ENCODE measurements at regions not wholly inside any gene's neighbourhood (a gene's known extent, or its start where the extent isn't known, plus 50 kb on each side); places are given as distances from the start of the nearest gene placed in this dataset.

- intact Hi-C loops (cut with DNase I) = no loop called here
- DNase-seq (no peak), ATAC-seq (no peak)
- Histone ChIP-seq H3K36me3 (no peaks in the 10 kb centered on the region), H3K27me3 (peaks cover 0 to 12% of the 10 kb centered on the region in 2 donors), H3K4me3 (no peak overlapping the region), H3K27ac (no peak overlapping the region), H3K9me3 (no peaks in the 10 kb centered on the region), H3K4me1 (no peaks in the 10 kb centered on the region)
- TF ChIP-seq CTCF (IDR thresholded peaks at IDR 0.05) = no peak
Measured at GRCh38 chr7:35520810-35521625, 173.9 kb downstream of the HERPUD2 start.

- TF ChIP-seq CTCF (IDR thresholded peaks at IDR 0.05) = peak; percentile 86 to 91
- Histone ChIP-seq H3K4me3 (no peak overlapping the region), H3K27me3 (peaks cover 0 to 12% of the 10 kb centered on the region in 2 donors), H3K9me3 (no peaks in the 10 kb centered on the region), H3K27ac (no peak overlapping the region), H3K4me1 (no peaks in the 10 kb centered on the region), H3K36me3 (no peaks in the 10 kb centered on the region)
- peak; percentile 97 for ATAC-seq
- peak in 3 of 4 donors; percentile 43 to 83 (median 73) for DNase-seq
- intact Hi-C loops (cut with DNase I) = loop anchor here in 1 of 2 donors (10.0 kb wide), 1 partner anchor 95 kb away; no protein-coding TSS in a partner anchor
Measured at GRCh38 chr7:35519971-35520809, 174.7 kb downstream of the HERPUD2 start.

- TF ChIP-seq CTCF (IDR thresholded peaks at IDR 0.05) = no peak
- Histone ChIP-seq H3K27ac (no peak overlapping the region), H3K4me3 (no peak overlapping the region), H3K27me3 (peaks cover 0 to 12% of the 10 kb centered on the region in 2 donors), H3K36me3 (no peaks in the 10 kb centered on the region), H3K9me3 (no peaks in the 10 kb centered on the region), H3K4me1 (no peaks in the 10 kb centered on the region)
- intact Hi-C loops (cut with DNase I) = loop anchor here in 1 of 2 donors (10.0 kb wide), 1 partner anchor 94 kb away; no protein-coding TSS in a partner anchor
- DNase-seq = no peak
- no peak for ATAC-seq
Measured at GRCh38 chr7:35518767-35519166, 176.2 kb downstream of the HERPUD2 start.

GRCh38 chr7:35516498-35516897, 178.4 kb downstream of the HERPUD2 start:
- no peaks in the 10 kb centered on the region for H3K4me1 ChIP-seq
- TF ChIP-seq CTCF (IDR thresholded peaks at IDR 0.05) = no peak
- H3K9me3 ChIP-seq = no peaks in the 10 kb centered on the region
- intact Hi-C loops (cut with DNase I) = loop anchor here in 1 of 2 donors (10.0 kb wide), 1 partner anchor 92 kb away; no protein-coding TSS in a partner anchor
- H3K4me3 ChIP-seq = no peak overlapping the region
- no peaks in the 10 kb centered on the region for H3K36me3 ChIP-seq
- ATAC-seq = no peak
- H3K27me3 ChIP-seq = no peaks in the 10 kb centered on the region
- DNase-seq = no peak
- no peak overlapping the region for H3K27ac ChIP-seq

GRCh38 chr7:35513828-35514227, 181.1 kb downstream of the HERPUD2 start:
- Histone ChIP-seq H3K27ac (no peak overlapping the region), H3K36me3 (no peaks in the 10 kb centered on the region), H3K27me3 (no peaks in the 10 kb centered on the region), H3K4me1 (no peaks in the 10 kb centered on the region), H3K9me3 (no peaks in the 10 kb centered on the region), H3K4me3 (no peak overlapping the region)
- TF ChIP-seq CTCF (IDR thresholded peaks at IDR 0.05) = no peak
- DNase-seq = no peak
- intact Hi-C loops (cut with DNase I) = loop anchor here in 1 of 2 donors (10.0 kb wide), 1 partner anchor 89 kb away; no protein-coding TSS in a partner anchor
- ATAC-seq = no peak
